GM21526 (cell line): ENCODE measurements at regions not wholly inside any gene's neighbourhood (a gene's known extent, or its start where the extent isn't known, plus 50 kb on each side); places are given as distances from the start of the nearest gene placed in this dataset.
"Not testable (repeated sequence)": the region's sequence is repeated elsewhere in the genome, so short reads cannot be mapped to it uniquely, and the experiment has no call there.

Source experiments
- ATAC-seq: cut with Tn5 transposase; IDR thresholded peaks from one replicate; pipeline ENCODE4 v1.9.1; 2021; ENCODE audit warnings: moderate library complexity; ENCODE audit not compliant: unreplicated experiment, low FRiP score

DNA sequence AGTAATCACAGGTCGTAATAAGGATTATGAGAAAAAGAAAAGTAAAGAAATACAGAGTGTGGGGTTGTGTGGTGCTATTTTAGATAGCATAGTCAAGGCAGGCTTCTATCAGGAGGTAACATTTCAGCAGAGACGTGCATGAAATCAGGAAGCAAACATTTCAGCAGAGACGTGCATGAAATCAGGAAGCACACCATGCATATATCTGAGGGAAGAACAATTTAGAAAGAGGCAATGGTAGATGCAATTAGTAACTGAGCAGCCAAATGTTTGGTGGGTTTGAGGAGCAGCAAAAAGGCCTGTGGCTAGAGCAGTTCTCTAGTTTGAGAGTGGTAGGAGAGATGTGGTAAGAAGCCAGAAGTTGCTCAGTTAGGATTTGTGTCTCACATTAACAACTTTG lies 713.7 kb downstream of the ADCYAP1 start:
- ATAC-seq: no peak

DNA sequence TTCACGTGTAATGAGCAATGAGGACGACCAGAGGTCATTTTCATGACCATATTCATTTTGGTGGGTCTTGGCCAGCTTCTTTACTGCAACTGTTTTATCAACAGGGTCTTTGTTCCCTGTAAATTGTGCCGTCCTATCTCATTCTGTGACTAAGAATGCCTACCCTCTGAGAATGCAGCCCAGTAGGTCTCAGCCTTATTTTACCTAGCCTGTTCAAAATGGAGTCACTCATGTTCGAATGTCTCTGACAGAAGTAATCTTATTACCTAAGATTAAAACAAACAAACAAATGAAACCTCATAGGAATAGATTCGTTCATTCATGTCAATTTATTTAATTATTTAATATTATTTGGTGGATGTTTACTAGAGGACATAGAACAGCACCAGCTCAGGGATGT lies 714.8 kb downstream of the ADCYAP1 start:
- no peak for ATAC-seq

DNA sequence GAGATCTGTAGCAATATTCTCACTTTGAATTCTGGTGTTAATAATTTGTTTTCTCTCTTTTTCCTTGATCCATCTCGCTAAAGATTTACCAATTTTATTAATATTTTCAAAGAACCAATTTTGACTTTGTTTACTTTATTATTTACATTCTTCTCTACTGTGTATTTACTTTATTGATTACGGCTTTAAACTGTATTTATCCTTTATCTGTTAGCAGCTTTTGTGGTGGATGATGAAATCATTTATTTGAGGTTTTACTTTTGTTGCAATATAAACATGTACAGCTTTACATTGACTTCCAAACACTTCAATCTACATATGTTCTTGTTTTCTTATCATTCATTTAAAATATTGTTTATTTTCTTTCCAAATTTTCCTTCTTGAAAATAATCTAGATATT lies 719.9 kb downstream of the ADCYAP1 start:
- no peak for ATAC-seq

DNA sequence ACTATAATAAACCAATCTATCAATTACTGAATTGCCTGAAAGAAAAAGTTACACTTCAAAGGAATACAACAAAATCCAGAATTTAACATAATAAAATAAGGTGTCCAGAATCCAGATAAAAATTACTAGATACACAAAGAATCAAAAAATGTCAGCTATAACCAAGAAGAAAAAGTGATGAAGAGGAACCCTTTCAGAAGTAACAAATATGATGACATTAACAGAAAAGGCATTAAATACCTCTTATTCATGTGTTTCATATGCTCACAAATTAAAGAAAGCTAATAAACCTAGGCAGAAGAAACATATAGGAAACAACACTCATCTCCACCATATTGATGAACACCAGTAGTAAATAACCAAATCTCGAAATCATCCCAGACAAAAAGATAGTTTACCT lies 722.8 kb downstream of the ADCYAP1 start:
- ATAC-seq: no peak

DNA sequence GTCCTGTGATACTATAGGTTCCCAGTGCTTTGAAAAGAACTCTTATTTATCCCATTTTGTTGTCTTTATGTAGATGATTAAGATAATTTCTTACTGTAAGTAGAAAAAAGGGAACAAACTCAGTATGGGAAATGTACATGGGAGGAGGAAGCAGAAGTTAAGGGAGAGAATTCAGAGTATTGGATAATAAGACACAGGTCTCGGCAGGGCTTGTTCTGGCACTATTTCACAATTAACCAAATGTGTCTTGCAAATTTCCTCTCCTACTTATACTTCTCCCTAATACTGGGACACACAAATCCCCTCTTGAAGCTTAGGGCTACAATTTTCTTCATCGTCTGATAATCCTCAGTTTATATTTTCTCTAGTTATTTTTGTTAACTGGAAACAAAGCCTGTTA lies 744.0 kb downstream of the ADCYAP1 start:
- no peak for ATAC-seq

DNA sequence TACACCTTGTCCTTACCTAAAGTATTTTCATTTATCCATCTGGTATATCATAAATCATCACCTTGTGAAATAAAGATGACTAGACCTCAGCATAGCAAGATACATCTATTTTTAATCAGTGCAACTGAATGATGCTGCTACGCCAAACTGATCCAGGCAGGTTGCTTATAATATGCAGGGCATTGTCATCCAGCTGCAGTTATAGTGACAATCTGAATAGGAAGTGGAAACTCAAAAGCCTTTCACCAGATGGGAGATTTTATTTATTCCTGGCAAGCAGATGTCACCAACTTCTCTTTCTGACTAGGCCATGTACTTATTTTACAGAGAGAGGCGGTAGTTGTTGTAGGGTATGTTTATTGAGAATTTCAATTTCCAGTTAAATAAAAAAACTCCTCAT lies 747.3 kb downstream of the ADCYAP1 start:
- ATAC-seq: no peak

DNA sequence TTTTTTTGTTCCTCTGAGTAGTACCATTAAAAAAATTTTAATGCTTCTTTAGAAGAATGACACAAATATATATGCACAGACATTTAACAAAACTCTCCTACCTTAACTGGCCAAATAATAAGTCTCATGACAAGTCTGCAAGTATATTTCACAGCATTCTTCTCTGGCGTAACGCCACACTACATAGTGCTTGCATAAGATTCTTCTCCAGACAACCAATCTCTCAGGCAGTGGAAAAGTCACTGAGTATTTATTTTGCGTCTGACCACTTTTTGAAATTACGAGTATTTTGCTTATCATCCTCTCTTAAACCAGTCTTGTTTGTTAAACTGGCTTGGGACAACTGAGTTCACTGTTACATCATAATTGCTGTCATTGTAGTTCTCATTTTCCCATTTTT lies 749.2 kb downstream of the ADCYAP1 start:
- ATAC-seq: no peak

DNA sequence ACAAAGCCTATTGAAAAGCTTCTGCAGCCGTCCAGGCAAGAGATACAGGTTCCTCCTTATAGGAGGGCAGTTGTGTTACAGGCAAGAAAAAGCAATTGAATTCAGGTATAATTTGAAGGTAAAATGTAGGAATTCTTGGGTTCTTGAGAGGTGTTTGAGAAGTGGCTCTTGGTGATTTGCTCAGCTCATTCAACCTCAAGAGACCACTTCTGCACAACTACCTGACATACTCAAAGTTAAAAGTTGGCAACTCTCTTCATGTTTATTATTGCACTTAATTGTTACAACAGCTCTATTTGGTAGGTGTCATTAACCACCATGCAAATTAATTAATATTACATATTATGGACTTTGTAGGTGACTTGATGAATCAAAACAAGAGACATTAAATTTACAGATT lies 753.2 kb downstream of the ADCYAP1 start:
- ATAC-seq: no peak

DNA sequence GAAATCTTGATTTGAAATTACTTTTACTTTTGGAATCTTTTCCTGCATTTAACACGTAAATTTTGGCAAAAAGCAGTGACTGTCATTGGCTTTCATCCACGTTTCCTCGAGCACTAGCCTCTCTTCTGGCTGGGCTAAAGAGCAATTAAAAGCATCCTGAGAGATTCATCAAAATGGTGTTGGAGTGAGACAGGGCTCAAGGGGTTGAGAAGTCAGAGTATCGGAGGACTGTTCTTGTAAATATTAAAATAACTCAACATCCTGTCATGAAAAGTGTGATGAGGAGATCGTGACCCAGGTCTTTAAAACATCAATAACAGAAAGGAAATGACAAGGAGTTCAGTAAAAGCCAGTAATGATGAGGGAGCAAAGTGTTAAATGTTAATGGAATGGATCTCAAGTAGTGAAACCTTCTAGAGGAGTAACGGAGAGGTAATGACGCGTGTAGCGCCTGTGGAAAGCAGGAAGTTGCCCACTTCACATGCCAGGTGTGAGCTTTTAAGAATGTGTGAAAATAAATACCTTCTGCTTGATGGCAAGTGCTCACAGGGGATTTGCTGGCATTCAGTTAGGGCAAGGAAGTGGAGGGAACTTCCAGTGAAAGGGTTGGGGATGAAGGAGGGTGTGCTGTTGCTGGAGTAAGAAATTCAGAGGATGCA lies 754.4 kb downstream of the ADCYAP1 start:
- no peak for ATAC-seq

DNA sequence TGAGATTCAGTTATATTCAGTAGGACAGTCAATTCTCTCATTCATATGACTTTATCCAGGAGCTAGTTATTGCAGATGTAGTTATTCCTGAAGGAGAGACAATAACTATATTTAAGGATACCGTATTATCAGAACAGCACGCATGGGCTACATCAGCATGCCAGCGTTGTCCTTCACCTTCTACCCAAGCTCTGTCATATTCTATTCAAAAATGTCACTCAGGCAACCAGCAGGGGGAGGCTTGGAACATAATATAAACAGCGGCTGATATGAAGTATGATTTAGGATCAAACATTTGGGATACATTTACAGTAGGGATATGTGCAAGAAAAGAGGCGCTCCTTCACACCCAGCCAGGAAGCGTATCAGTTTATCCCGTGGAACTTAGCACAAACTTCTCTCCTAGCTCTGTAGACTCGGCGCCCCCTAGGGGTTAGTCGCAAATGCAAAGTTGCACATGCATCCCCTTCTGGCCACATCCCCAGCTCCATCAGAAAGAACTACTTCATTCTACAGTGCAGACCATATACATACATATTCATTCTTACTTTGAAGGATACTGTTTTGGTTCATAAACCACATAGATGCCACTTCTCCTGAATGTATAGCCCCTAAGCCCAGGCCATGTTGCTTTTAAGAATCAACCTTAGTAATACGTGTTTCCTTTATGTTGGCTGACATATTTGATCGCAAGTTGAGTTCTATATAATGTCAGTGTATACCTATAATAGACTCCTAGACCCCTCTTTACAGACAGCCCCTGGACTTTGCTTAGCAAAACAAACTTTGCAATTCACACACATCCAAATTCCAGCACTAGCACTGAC lies 759.4 kb downstream of the ADCYAP1 start:
- no peak for ATAC-seq

DNA sequence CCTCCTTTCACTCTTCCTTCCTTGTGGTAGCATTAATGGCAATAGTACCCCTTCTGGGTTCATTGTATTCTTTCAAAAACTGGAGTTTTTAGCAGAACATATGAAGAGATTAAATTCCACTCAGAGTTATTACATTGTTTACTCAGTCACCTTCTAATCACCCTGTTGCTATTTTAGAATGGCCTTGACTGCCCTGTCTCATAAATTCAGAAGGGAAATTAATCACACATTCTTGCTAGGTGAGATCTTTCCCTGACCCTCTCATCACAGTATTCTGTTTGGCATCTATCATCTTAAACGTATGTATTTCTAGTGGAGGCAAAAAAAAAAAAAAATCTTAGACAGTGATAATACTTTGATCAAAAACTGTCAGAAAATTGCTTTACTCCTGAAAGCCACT lies 760.4 kb downstream of the ADCYAP1 start:
- no peak for ATAC-seq

DNA sequence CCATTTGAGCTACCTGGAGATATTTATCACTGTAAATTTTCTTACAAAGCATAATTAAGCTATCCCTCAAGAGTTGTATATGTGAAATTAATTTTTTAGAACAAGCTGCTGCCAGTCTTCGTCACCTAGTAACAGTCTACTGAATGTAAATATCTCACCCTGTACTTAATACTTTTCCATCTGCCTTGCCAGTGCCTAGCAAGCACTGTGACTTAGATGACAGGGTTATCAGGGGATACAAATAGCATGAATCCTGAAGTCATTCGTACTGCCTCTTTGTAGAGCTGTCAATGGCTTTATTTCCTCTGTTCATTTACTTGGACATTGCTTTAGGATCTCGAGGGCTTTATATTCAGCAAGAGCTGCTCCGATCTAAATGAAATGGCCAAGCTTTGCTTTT lies 763.6 kb downstream of the ADCYAP1 start:
- no peak for ATAC-seq

DNA sequence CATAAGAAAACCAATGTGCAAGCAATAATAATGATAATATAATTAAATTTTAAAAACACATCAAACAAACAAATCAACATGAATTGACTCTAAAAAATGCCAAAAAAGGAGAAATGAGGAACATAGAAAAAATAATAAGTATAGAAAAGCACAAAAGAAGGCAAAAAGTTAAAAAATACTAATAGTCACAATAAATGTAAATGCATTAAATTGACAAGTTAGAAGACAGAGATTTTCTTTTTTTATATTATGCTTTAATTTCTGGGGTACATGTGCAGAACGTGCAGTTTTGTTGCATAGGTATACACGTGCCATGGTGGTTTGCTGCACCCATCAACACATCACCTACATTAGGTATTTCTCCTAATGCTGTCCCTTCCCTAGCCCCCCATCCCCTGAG lies 767.0 kb downstream of the ADCYAP1 start:
- not testable (repeated sequence) for ATAC-seq

DNA sequence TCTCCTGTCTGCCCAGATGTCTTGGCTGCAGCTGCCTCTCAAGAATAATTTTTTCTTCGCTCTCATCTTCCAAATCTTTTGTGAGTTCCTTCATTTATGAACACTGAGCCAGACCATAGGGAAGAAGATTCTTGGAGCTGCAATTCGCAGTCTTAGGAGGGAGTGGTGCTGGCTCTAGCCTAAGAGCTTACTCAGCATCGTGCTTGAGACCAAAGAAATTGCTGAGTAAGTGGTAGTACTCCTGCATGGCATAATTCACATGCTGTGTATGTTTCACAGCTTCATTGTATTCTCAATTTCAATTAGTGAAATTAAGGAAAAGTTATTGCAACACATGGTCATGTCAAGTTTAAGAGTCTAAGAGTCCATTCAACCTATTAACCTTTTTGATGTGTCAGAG lies 771.7 kb downstream of the ADCYAP1 start:
- no peak for ATAC-seq

DNA sequence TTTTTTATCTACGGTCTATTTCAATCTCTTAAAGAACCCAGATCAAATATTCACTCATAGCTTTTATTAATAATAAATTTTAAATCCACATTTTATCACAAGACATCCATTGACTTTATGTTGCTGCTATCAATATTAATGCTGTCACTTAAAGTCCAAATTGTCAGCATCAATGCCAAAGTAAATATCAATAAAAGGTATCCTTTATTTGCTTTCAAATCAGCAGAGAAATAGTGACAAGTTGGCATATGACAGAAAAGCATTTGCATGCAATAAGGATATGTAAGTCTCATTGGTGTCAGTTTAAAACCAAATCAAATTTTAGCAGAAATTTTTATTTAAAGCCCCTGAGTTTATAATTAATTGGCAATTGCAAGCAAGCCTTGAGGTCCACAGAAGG lies 775.4 kb downstream of the ADCYAP1 start:
- no peak for ATAC-seq

DNA sequence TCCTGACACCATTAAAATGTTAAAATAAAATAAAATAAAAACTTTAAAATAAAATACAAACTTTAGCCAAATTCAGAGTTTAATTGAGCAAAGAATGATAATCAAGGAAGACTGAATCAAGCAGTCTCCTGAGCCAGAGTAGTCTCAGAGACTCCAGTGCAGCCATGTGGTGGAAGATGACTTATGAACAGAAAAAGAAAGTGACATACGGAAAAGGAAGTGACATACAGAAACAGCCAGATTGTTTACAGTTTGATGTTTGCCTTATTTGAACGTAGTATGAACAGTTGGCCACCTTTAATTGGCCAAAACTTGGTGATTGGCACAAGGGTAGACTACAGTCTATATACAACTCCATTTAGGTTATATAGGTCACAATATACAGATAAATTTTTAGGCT lies 787.2 kb downstream of the ADCYAP1 start:
- ATAC-seq: no peak

DNA sequence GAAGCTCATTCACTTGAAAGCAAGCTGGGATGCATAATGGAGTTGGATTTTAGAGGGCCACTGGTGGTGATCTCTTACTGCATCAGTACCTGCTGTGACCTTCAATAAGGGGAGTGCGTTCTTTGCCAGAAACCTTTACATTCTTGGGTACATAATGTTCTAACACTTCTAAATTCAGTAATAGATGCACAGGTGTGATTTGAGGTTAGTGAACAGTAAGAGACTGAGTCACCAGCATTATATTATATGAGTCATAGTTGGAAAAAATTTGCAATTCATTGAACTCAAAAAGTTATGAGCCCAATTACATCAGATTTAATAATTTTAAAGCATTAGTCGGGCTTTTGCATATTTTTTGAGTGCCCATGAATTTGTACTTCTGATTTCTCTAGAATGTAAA lies 803.3 kb downstream of the ADCYAP1 start:
- no peak for ATAC-seq

DNA sequence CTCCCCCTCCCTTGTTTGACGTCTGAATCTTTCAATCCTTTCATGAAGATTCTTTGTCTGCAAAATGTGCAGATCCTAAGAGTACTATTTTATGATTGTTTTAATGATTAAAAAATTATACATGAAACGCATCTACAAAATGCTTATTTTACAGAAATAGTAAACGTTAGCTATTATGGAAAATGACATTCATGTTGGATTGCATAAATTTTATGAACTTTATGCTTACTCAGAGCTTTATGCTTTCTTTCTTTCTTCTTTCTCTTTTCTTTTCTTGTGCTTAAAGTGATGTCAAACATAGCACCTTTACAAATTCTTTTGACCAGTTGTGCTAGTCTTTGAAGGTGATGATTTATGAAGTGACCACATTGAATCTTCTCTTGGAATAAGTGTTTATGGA lies 805.4 kb downstream of the ADCYAP1 start:
- no peak for ATAC-seq

DNA sequence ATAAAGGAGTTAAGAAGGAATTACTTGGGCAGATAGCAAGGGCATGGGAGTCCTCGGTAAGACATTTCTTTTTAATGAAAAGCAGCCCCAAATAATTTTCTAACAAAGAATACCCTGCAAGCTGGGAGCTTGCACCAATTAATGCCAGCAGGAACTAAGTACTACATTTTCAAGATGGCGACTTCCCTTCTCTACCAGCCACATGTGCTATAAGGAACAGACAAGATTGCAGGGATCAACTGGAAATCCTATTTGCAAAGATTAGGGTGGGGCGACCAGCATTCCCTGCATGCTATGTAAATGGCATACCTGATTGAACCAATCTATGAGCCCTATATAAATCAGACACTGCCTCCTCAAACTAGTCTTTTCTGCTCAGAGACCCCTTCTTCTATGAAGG lies 827.5 kb downstream of the ADCYAP1 start:
- ATAC-seq: no peak

DNA sequence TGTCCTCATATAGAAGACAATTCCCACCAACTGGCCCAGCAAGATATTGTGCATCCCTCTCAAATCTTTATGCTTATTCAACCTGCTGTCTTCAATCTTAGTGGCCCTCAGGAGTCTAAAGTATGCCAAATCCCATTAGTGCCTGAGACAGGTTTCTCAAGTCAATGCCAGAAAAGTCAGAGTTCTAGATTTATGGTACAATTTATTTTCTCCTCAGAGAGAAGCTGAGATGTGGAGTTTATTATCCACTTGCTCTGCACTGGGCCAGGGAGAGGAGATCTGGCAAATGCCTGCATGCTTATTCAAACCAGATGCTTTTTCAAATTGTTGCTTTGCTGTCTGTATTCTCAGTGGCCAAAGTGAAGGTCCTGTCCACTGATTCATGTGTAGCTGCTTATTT lies 825.2 kb downstream of the METTL4 start:
- ATAC-seq: no peak

DNA sequence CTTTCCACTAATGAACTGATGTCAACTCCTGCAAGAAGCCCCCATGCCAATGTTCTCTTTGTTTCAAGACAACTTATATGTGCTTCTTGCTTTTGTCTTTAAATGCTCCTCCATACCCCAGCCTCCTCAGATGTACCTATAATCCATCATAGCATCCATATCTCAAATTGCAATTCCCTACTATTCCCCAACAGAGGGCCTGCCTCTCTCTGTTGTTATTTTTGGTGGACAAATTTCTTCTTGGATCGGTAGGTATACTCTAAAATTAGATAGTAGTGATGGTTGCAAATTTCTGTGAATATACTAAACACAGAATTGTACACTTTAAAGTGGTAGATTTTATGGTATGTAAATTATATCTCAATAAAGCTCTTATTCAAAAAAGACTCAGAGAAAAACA lies 820.1 kb downstream of the METTL4 start:
- ATAC-seq: no peak

DNA sequence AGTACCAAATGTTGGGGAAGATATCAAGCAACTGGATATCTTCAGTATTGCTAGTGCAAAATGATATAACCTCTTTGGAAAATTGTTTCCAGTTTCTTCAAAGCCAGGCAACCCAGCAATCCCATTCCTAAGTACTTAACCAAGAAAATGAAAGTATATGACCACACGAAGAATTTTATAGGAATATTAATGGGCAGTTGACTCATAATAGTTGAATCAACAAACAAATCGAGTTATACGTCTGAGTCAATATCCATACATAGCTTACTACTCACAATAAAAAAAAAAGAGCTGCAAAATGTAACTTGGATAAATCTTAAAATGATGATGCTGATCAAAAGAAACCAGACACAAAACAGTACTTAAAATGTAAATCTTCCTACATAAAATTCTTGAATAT lies 810.4 kb downstream of the METTL4 start:
- ATAC-seq: no peak
